GM23338 (cell line): ENCODE measurements at regions not wholly inside any gene's neighbourhood (a gene's known extent, or its start where the extent isn't known, plus 50 kb on each side); places are given as distances from the start of the nearest gene placed in this dataset.

ENCODE experiments used
- ATAC-seq: fragments of 200-7000 bp; cut with Tn5 transposase; 3 replicates; pipeline ENCODE4 v1.9.1; 2020
- DNase-seq: peaks from one replicate; pipeline ENCODE4 v3.0.0-alpha.2; 2015; ENCODE audit warnings: low spot score
- H2AFZ ChIP-seq: fragments of 200-600 bp; sonication (generic); 2 replicates; pipeline ENCODE4 v1.8.0; 2016; ENCODE audit warnings: antibody characterized with exemption, mild to moderate bottlenecking, moderate library complexity
- H3F3A ChIP-seq: fragments of 200-600 bp; sonication (generic); replicated peaks from 2 replicates; pipeline ENCODE4 v1.8.0; 2017; ENCODE audit warnings: antibody characterized with exemption, mixed run types, low read depth
- H3K27ac ChIP-seq: fragments of 200-600 bp; sonication (generic); 2 replicates; pipeline ENCODE4 v1.6.1; 2016; ENCODE audit warnings: low read depth
- H3K27me3 ChIP-seq: fragments of 200-600 bp; sonication (generic); 2 replicates; pipeline ENCODE4 v1.8.0; 2016; ENCODE audit warnings: mild to moderate bottlenecking, mixed run types, moderate library complexity; ENCODE audit not compliant: insufficient read depth
- H3K36me3 ChIP-seq: fragments of 200-600 bp; sonication (generic); 2 replicates; pipeline ENCODE4 v1.8.0; 2016; ENCODE audit warnings: mild to moderate bottlenecking; ENCODE audit not compliant: insufficient read depth
- H3K4me1 ChIP-seq: fragments of 200-600 bp; sonication (generic); 2 replicates; pipeline ENCODE4 v1.8.0; 2016; ENCODE audit warnings: mild to moderate bottlenecking, moderate library complexity; ENCODE audit not compliant: insufficient read depth
- H3K4me2 ChIP-seq: fragments of 200-600 bp; sonication (generic); 2 replicates; pipeline ENCODE4 v1.7.1; 2017; ENCODE audit warnings: mixed run types
- H3K4me3 ChIP-seq: fragments of 200-600 bp; sonication (generic); 2 replicates; pipeline ENCODE4 v1.6.1; 2016; ENCODE audit warnings: mixed run types
- H3K79me2 ChIP-seq: fragments of 200-600 bp; sonication (generic); replicated peaks from 2 replicates; pipeline ENCODE4 v1.8.0; 2017; ENCODE audit warnings: mild to moderate bottlenecking; ENCODE audit not compliant: insufficient read depth
- H3K9me2 ChIP-seq: fragments of 200-600 bp; sonication (generic); 2 replicates; pipeline ENCODE4 v1.8.0; 2017; ENCODE audit not compliant: insufficient read depth
- H4K20me1 ChIP-seq: fragments of 200-600 bp; sonication (generic); replicated peaks from 2 replicates; pipeline ENCODE4 v1.8.0; 2017; ENCODE audit warnings: mild to moderate bottlenecking; ENCODE audit not compliant: insufficient read depth
- H3K27ac Mint-ChIP-seq: 2 replicates; pipeline ENCODE4 v1.8.0; 2020; ENCODE audit warnings: inconsistent platforms, mild to moderate bottlenecking, moderate library complexity, mixed read lengths
- H3K27me3 Mint-ChIP-seq: 3 replicates; pipeline ENCODE4 v1.8.0; 2022; ENCODE audit warnings: low read depth, mild to moderate bottlenecking, moderate library complexity, mixed read lengths, inconsistent platforms; ENCODE audit not compliant: insufficient read depth, poor library complexity
- H3K36me3 Mint-ChIP-seq: 3 replicates; pipeline ENCODE4 v1.8.0; 2021; ENCODE audit warnings: low read depth, mild to moderate bottlenecking, inconsistent platforms, moderate library complexity, mixed read lengths
- H3K4me1 Mint-ChIP-seq: 3 replicates; pipeline ENCODE4 v1.8.0; 2020; ENCODE audit warnings: mild to moderate bottlenecking, inconsistent platforms, mixed read lengths
- H3K4me3 Mint-ChIP-seq: 3 replicates; pipeline ENCODE4 v1.8.0; 2021; ENCODE audit warnings: moderate library complexity, mild to moderate bottlenecking, inconsistent platforms, mixed read lengths
- H3K9me3 Mint-ChIP-seq: 3 replicates; pipeline ENCODE4 v1.8.0; 2020; ENCODE audit warnings: moderate library complexity, mild to moderate bottlenecking, inconsistent platforms, mixed read lengths
- CREB1 ChIP-seq: fragments of 250-450 bp; sonication (Bioruptor Pico); IDR thresholded peaks from 2 replicates; pipeline ENCODE4 v1.5.0; 2020; ENCODE audit warnings: low read depth, mild to moderate bottlenecking, moderate library complexity
- EZH2 ChIP-seq: fragments of 200-600 bp; sonication (generic); IDR thresholded peaks from one replicate; pipeline ENCODE4 v1.8.0; 2017; ENCODE audit warnings: antibody characterized with exemption, mild to moderate bottlenecking, low read depth; ENCODE audit not compliant: unreplicated experiment
- EZH2phosphoT487 ChIP-seq: fragments of 200-600 bp; sonication (generic); IDR thresholded peaks from one replicate; pipeline ENCODE4 v1.8.1; 2018; ENCODE audit warnings: antibody characterized with exemption; ENCODE audit not compliant: unreplicated experiment
- JUNB ChIP-seq: IDR thresholded peaks from one replicate; pipeline ENCODE4 v1.6.1; 2016; ENCODE audit warnings: antibody characterized with exemption; ENCODE audit not compliant: unreplicated experiment
- NANOG ChIP-seq: IDR thresholded peaks from 2 replicates; pipeline ENCODE4 v1.6.1; 2016; ENCODE audit warnings: antibody characterized with exemption, borderline replicate concordance
- POLR2AphosphoS5 ChIP-seq: IDR thresholded peaks from 2 replicates; pipeline ENCODE4 v1.6.1; 2016; ENCODE audit warnings: antibody characterized with exemption, low read depth
- STAT1 ChIP-seq: IDR thresholded peaks from one replicate; pipeline ENCODE4 v1.6.1; 2016; ENCODE audit warnings: antibody characterized with exemption; ENCODE audit not compliant: unreplicated experiment
- ZNF114 ChIP-seq: fragments of 250-450 bp; sonication (Bioruptor Pico); IDR thresholded peaks from 2 replicates; pipeline ENCODE4 v1.5.0; 2020; ENCODE audit warnings: mild to moderate bottlenecking, moderate library complexity
- ZNF331 ChIP-seq: fragments of 250-450 bp; sonication (Bioruptor Pico); IDR thresholded peaks from 2 replicates; pipeline ENCODE4 v1.5.0; 2020; ENCODE audit warnings: low read depth, mild to moderate bottlenecking, moderate library complexity
- TF ChIP-seq, protein P1 (sequence below): fragments of 250-450 bp; sonication (Bioruptor Pico); IDR thresholded peaks from 2 replicates; pipeline ENCODE4 v1.5.0; 2020; ENCODE audit warnings: mild to moderate bottlenecking, moderate library complexity
- TF ChIP-seq, protein P2 (sequence below): IDR thresholded peaks from one replicate; pipeline ENCODE4 v1.6.1; 2018; ENCODE audit warnings: antibody characterized with exemption; ENCODE audit not compliant: unreplicated experiment
- TF ChIP-seq, protein P3 (sequence below): IDR thresholded peaks from 2 replicates; pipeline ENCODE4 v1.6.1; 2016; ENCODE audit warnings: antibody characterized with exemption
- TF ChIP-seq, protein P4 (sequence below), 2 experiments: fragments of 200-600 bp in 1 of 2; sonication (generic) in 1 of 2; conservative IDR thresholded peaks; 2 replicates each; pipeline versions ENCODE4 v1.5.1 to v1.6.1; 2016 to 2017; ENCODE audit warnings: antibody characterized with exemption in 2 of 2, low read depth in 2 of 2, mild to moderate bottlenecking in 2 of 2, moderate library complexity in 1 of 2

DNA sequence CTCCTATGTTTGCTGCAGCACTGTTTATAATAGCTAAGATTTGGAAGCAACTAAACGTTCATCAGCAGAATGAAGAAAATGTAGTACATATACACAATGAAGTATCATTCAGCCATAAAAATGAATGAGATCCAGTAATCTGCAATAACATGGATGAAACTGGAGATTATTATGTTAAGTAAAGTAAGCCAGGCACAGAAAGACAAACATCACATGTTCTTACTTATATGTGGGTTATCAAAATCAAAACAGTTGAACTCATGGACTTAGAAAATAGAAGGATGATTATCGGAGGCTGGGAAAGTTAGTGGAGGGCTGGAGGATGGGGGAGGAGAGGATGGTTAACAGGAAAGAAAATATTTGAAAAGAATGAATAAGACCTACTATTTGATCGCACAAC, 1017.6 kb downstream of the KCNT2 start:
- Mint-ChIP-seq H3K27me3 (peaks cover 1% of the 10 kb centered on the region), H3K4me1 (no peaks in the 10 kb centered on the region), H3K9me3 (no peaks in the 10 kb centered on the region), H3K27ac (no peak overlapping the region), H3K36me3 (no peaks in the 10 kb centered on the region), H3K4me3 (no peak overlapping the region)
- H3K27me3 ChIP-seq = no peaks in the 10 kb centered on the region
- DNase-seq (no peak), ATAC-seq (no peak)
- H3K4me1 ChIP-seq = no peaks in the 10 kb centered on the region
- H4K20me1 ChIP-seq = no peaks in the 10 kb centered on the region
- H3K9me2 ChIP-seq = no peaks in the 10 kb centered on the region
- TF ChIP-seq JUNB (no peak), POLR2AphosphoS5 (no peak), CREB1 (CRISPR knock-in tag) (no peak), EZH2phosphoT487 (no peak), STAT1 (no peak), EZH2 (no peak), NANOG (no peak), ZNF331 (CRISPR knock-in tag) (no peak), ZNF114 (CRISPR knock-in tag) (no peak)
- TF ChIP-seq, protein P1, sequence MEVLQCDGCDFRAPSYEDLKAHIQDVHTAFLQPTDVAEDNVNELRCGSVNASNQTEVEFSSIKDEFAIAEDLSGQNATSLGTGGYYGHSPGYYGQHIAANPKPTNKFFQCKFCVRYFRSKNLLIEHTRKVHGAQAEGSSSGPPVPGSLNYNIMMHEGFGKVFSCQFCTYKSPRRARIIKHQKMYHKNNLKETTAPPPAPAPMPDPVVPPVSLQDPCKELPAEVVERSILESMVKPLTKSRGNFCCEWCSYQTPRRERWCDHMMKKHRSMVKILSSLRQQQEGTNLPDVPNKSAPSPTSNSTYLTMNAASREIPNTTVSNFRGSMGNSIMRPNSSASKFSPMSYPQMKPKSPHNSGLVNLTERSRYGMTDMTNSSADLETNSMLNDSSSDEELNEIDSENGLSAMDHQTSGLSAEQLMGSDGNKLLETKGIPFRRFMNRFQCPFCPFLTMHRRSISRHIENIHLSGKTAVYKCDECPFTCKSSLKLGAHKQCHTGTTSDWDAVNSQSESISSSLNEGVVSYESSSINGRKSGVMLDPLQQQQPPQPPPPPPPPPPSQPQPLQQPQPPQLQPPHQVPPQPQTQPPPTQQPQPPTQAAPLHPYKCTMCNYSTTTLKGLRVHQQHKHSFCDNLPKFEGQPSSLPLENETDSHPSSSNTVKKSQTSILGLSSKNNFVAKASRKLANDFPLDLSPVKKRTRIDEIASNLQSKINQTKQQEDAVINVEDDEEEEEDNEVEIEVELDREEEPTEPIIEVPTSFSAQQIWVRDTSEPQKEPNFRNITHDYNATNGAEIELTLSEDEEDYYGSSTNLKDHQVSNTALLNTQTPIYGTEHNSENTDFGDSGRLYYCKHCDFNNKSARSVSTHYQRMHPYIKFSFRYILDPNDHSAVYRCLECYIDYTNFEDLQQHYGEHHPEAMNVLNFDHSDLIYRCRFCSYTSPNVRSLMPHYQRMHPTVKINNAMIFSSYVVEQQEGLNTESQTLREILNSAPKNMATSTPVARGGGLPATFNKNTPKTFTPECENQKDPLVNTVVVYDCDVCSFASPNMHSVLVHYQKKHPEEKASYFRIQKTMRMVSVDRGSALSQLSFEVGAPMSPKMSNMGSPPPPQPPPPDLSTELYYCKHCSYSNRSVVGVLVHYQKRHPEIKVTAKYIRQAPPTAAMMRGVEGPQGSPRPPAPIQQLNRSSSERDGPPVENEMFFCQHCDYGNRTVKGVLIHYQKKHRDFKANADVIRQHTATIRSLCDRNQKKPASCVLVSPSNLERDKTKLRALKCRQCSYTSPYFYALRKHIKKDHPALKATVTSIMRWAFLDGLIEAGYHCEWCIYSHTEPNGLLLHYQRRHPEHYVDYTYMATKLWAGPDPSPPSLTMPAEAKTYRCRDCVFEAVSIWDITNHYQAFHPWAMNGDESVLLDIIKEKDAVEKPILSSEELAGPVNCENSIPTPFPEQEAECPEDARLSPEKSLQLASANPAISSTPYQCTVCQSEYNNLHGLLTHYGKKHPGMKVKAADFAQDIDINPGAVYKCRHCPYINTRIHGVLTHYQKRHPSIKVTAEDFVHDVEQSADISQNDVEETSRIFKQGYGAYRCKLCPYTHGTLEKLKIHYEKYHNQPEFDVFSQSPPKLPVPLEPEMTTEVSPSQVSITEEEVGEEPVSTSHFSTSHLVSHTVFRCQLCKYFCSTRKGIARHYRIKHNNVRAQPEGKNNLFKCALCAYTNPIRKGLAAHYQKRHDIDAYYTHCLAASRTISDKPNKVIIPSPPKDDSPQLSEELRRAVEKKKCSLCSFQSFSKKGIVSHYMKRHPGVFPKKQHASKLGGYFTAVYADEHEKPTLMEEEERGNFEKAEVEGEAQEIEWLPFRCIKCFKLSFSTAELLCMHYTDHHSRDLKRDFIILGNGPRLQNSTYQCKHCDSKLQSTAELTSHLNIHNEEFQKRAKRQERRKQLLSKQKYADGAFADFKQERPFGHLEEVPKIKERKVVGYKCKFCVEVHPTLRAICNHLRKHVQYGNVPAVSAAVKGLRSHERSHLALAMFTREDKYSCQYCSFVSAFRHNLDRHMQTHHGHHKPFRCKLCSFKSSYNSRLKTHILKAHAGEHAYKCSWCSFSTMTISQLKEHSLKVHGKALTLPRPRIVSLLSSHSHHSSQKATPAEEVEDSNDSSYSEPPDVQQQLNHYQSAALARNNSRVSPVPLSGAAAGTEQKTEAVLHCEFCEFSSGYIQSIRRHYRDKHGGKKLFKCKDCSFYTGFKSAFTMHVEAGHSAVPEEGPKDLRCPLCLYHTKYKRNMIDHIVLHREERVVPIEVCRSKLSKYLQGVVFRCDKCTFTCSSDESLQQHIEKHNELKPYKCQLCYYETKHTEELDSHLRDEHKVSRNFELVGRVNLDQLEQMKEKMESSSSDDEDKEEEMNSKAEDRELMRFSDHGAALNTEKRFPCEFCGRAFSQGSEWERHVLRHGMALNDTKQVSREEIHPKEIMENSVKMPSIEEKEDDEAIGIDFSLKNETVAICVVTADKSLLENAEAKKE (CRISPR knock-in tag) = no peak
- TF ChIP-seq, protein P2, sequence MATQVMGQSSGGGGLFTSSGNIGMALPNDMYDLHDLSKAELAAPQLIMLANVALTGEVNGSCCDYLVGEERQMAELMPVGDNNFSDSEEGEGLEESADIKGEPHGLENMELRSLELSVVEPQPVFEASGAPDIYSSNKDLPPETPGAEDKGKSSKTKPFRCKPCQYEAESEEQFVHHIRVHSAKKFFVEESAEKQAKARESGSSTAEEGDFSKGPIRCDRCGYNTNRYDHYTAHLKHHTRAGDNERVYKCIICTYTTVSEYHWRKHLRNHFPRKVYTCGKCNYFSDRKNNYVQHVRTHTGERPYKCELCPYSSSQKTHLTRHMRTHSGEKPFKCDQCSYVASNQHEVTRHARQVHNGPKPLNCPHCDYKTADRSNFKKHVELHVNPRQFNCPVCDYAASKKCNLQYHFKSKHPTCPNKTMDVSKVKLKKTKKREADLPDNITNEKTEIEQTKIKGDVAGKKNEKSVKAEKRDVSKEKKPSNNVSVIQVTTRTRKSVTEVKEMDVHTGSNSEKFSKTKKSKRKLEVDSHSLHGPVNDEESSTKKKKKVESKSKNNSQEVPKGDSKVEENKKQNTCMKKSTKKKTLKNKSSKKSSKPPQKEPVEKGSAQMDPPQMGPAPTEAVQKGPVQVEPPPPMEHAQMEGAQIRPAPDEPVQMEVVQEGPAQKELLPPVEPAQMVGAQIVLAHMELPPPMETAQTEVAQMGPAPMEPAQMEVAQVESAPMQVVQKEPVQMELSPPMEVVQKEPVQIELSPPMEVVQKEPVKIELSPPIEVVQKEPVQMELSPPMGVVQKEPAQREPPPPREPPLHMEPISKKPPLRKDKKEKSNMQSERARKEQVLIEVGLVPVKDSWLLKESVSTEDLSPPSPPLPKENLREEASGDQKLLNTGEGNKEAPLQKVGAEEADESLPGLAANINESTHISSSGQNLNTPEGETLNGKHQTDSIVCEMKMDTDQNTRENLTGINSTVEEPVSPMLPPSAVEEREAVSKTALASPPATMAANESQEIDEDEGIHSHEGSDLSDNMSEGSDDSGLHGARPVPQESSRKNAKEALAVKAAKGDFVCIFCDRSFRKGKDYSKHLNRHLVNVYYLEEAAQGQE = no peak
- TF ChIP-seq, protein P3, sequence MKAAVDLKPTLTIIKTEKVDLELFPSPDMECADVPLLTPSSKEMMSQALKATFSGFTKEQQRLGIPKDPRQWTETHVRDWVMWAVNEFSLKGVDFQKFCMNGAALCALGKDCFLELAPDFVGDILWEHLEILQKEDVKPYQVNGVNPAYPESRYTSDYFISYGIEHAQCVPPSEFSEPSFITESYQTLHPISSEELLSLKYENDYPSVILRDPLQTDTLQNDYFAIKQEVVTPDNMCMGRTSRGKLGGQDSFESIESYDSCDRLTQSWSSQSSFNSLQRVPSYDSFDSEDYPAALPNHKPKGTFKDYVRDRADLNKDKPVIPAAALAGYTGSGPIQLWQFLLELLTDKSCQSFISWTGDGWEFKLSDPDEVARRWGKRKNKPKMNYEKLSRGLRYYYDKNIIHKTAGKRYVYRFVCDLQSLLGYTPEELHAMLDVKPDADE = no peak
- TF ChIP-seq, protein P4, sequence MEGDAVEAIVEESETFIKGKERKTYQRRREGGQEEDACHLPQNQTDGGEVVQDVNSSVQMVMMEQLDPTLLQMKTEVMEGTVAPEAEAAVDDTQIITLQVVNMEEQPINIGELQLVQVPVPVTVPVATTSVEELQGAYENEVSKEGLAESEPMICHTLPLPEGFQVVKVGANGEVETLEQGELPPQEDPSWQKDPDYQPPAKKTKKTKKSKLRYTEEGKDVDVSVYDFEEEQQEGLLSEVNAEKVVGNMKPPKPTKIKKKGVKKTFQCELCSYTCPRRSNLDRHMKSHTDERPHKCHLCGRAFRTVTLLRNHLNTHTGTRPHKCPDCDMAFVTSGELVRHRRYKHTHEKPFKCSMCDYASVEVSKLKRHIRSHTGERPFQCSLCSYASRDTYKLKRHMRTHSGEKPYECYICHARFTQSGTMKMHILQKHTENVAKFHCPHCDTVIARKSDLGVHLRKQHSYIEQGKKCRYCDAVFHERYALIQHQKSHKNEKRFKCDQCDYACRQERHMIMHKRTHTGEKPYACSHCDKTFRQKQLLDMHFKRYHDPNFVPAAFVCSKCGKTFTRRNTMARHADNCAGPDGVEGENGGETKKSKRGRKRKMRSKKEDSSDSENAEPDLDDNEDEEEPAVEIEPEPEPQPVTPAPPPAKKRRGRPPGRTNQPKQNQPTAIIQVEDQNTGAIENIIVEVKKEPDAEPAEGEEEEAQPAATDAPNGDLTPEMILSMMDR (conservative IDR thresholded peaks at IDR 0.05; ENCODE audit: low read depth in 2 of 2) = no peak
- H3K36me3 ChIP-seq = no peaks in the 10 kb centered on the region
- no peak overlapping the region for H2AFZ ChIP-seq
- H3K4me2 ChIP-seq = no peak overlapping the region
- no peaks in the 10 kb centered on the region for H3K79me2 ChIP-seq
- no peak overlapping the region for H3K4me3 ChIP-seq
- no peaks in the 10 kb centered on the region for H3F3A ChIP-seq
- no peak overlapping the region for H3K27ac ChIP-seq
